ENCODE measurements at regions not wholly inside any gene's neighbourhood (a gene's known extent, or its start where the extent isn't known, plus 50 kb on each side); places are given as distances from the start of the nearest gene placed in this dataset.

GRCh38 chr5:167696558-167697314 is 594.7 kb upstream of the WWC1 start:
- Histone ChIP-seq H3K4me1 (ENCODE audit: insufficient read depth, low read length) (peaks cover 22% of the 10 kb centered on the region), H3K27me3 (ENCODE audit: insufficient read depth, low read length) (no peaks in the 10 kb centered on the region), H3K4me3 (ENCODE audit: insufficient read depth, low read length) (no peak overlapping the region), H3K79me2 (ENCODE audit: insufficient read depth, low read length) (no peaks in the 10 kb centered on the region), H3K36me3 (ENCODE audit: insufficient read depth, low read length) (no peaks in the 10 kb centered on the region), H2AFZ (ENCODE audit: low read length) (peak overlapping the region; percentile 21), H4K20me1 (ENCODE audit: insufficient read depth, low read length) (no peaks in the 10 kb centered on the region), H3K27ac (ENCODE audit: low read depth, low read length) (no peak overlapping the region), H3K4me2 (ENCODE audit: insufficient read depth, low read length) (no peak overlapping the region), H3K9me3 (ENCODE audit: low read depth, low read length) (no peaks in the 10 kb centered on the region)
- peak; percentile 3 for DNase-seq (ENCODE audit: insufficient read length, low spot score, missing footprints)
- no peak for TF ChIP-seq CTCF (IDR thresholded peaks at IDR 0.05; ENCODE audit: extremely low read depth, low read depth, low read length)

- peak overlapping the region; percentile 76 for H3K4me2 ChIP-seq (ENCODE audit: insufficient read depth, low read length)
- no peaks in the 10 kb centered on the region for H3K9me3 ChIP-seq (ENCODE audit: low read depth, low read length)
- TF ChIP-seq CTCF (IDR thresholded peaks at IDR 0.05; ENCODE audit: extremely low read depth, low read depth, low read length): no peak
- peak overlapping the region; percentile 72 for H2AFZ ChIP-seq (ENCODE audit: low read length)
- H3K79me2 ChIP-seq (ENCODE audit: insufficient read depth, low read length): no peaks in the 10 kb centered on the region
- peak overlapping the region; percentile 98 for H3K27ac ChIP-seq (ENCODE audit: low read depth, low read length)
- H3K36me3 ChIP-seq (ENCODE audit: insufficient read depth, low read length): no peaks in the 10 kb centered on the region
- no peak overlapping the region for H3K4me3 ChIP-seq (ENCODE audit: insufficient read depth, low read length)
- H3K27me3 ChIP-seq (ENCODE audit: insufficient read depth, low read length): no peaks in the 10 kb centered on the region
- peaks cover 28% of the 10 kb centered on the region for H3K4me1 ChIP-seq (ENCODE audit: insufficient read depth, low read length)
- H4K20me1 ChIP-seq (ENCODE audit: insufficient read depth, low read length): no peaks in the 10 kb centered on the region
- DNase-seq (ENCODE audit: insufficient read length, low spot score, missing footprints): peak; percentile 88
Measured at GRCh38 chr5:167699432-167699831, 592.0 kb upstream of the WWC1 start.

GRCh38 chr5:167701051-167701450 is 590.4 kb upstream of the WWC1 start:
- no peak for DNase-seq (ENCODE audit: insufficient read length, low spot score, missing footprints)
- Histone ChIP-seq H3K79me2 (ENCODE audit: insufficient read depth, low read length) (no peaks in the 10 kb centered on the region), H2AFZ (ENCODE audit: low read length) (no peak overlapping the region), H4K20me1 (ENCODE audit: insufficient read depth, low read length) (no peaks in the 10 kb centered on the region), H3K4me1 (ENCODE audit: insufficient read depth, low read length) (peaks cover 28% of the 10 kb centered on the region), H3K4me2 (ENCODE audit: insufficient read depth, low read length) (no peak overlapping the region), H3K27ac (ENCODE audit: low read depth, low read length) (no peak overlapping the region), H3K27me3 (ENCODE audit: insufficient read depth, low read length) (no peaks in the 10 kb centered on the region), H3K36me3 (ENCODE audit: insufficient read depth, low read length) (no peaks in the 10 kb centered on the region), H3K4me3 (ENCODE audit: insufficient read depth, low read length) (no peak overlapping the region), H3K9me3 (ENCODE audit: low read depth, low read length) (no peaks in the 10 kb centered on the region)
- TF ChIP-seq CTCF (IDR thresholded peaks at IDR 0.05; ENCODE audit: extremely low read depth, low read depth, low read length): no peak

- DNase-seq (ENCODE audit: insufficient read length, low spot score, missing footprints): no peak
- Histone ChIP-seq H3K79me2 (ENCODE audit: insufficient read depth, low read length) (no peaks in the 10 kb centered on the region), H3K36me3 (ENCODE audit: insufficient read depth, low read length) (no peaks in the 10 kb centered on the region), H3K27ac (ENCODE audit: low read depth, low read length) (peak overlapping the region; percentile 21), H3K4me3 (ENCODE audit: insufficient read depth, low read length) (no peak overlapping the region), H3K4me2 (ENCODE audit: insufficient read depth, low read length) (no peak overlapping the region), H3K4me1 (ENCODE audit: insufficient read depth, low read length) (peaks cover 28% of the 10 kb centered on the region), H4K20me1 (ENCODE audit: insufficient read depth, low read length) (no peaks in the 10 kb centered on the region), H3K9me3 (ENCODE audit: low read depth, low read length) (no peaks in the 10 kb centered on the region), H3K27me3 (ENCODE audit: insufficient read depth, low read length) (no peaks in the 10 kb centered on the region), H2AFZ (ENCODE audit: low read length) (peak overlapping the region; percentile 52)
- no peak for TF ChIP-seq CTCF (IDR thresholded peaks at IDR 0.05; ENCODE audit: extremely low read depth, low read depth, low read length)
Measured at GRCh38 chr5:167702014-167702413, 589.4 kb upstream of the WWC1 start.
